ENCODE measurements at regions not wholly inside any gene's neighbourhood (a gene's known extent, or its start where the extent isn't known, plus 50 kb on each side); places are given as distances from the start of the nearest gene placed in this dataset.

DNA sequence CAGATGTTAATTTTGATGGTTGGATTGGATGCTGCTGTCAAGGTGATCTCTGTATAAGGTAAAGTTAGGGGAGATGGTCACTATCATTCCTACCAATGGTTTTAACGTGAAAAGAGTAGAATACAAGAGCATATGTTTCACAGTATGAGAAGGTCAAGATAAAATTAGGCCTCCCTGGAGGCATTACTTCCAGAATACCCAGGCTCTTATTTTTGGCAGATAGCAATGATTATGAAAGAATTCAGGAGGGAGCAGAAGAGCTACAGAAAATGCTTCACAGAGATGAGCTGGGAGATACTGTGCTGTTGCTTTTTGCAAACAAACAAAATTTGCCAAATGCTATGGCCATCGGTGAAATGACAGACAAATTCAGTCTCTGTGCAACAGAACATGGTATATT lies 547.5 kb upstream of the SPRY2 start:
- TF ChIP-seq CTCF (conservative IDR thresholded peaks at IDR 0.05) (no peak), ZFX (IDR thresholded peaks at IDR 0.05) (no peak)
